HEK293T (cell line): ENCODE measurements at regions not wholly inside any gene's neighbourhood (a gene's known extent, or its start where the extent isn't known, plus 50 kb on each side); places are given as distances from the start of the nearest gene placed in this dataset.

ENCODE experiments used
- CTCF ChIA-PET: fragments of 350-600 bp; formaldehyde crosslinking; extraction: SDS; loops from one replicate; lab custom pipeline; 2021; ENCODE audit warnings: antibody characterized with exemption, inconsistent platforms; lab: Yijun Ruan, JAX
- POLR2A ChIA-PET: fragments of 350-600 bp; formaldehyde crosslinking; extraction: SDS; loops from one replicate; lab custom pipeline; 2020; ENCODE audit warnings: antibody characterized with exemption, inconsistent platforms; lab: Yijun Ruan, JAX
- DNase-seq: peaks from one replicate; pipeline ENCODE4 v3.0.0; 2012; ENCODE audit warnings: mixed read lengths; ENCODE audit errors: extremely low spot score
- ARNT ChIP-seq: fragments of 450-650 bp; IDR thresholded peaks from 2 replicates; pipeline ENCODE4 v1.6.1; 2017; ENCODE audit warnings: mild to moderate bottlenecking
- CTBP1 ChIP-seq: fragments of 450-650 bp; IDR thresholded peaks from 2 replicates; pipeline ENCODE4 v1.6.1; 2016; ENCODE audit warnings: borderline replicate concordance
- FOXA1 ChIP-seq: fragments of 450-650 bp; IDR thresholded peaks from 2 replicates; pipeline ENCODE4 v1.6.1; 2016; ENCODE audit warnings: mild to moderate bottlenecking
- FOXK2 ChIP-seq: fragments of 450-650 bp; IDR thresholded peaks from 2 replicates; pipeline ENCODE4 v1.6.1; 2016; ENCODE audit warnings: mild to moderate bottlenecking
- FOXM1 ChIP-seq: fragments of 450-650 bp; IDR thresholded peaks from 2 replicates; pipeline ENCODE4 v1.6.1; 2017; ENCODE audit warnings: mild to moderate bottlenecking, borderline replicate concordance
- HDGF ChIP-seq: fragments of 450-650 bp; IDR thresholded peaks from 2 replicates; pipeline ENCODE4 v1.6.1; 2017; ENCODE audit warnings: antibody characterized with exemption, borderline replicate concordance
- L3MBTL2 ChIP-seq: fragments of 450-650 bp; conservative IDR thresholded peaks from 2 replicates; pipeline ENCODE4 v1.6.1; 2016; ENCODE audit warnings: mild to moderate bottlenecking
- LEF1 ChIP-seq: fragments of 450-650 bp; IDR thresholded peaks from 2 replicates; pipeline ENCODE4 v1.6.1; 2017; ENCODE audit warnings: mild to moderate bottlenecking, borderline replicate concordance
- NFRKB ChIP-seq: fragments of 450-650 bp; IDR thresholded peaks from 2 replicates; pipeline ENCODE4 v1.6.1; 2016; ENCODE audit warnings: mild to moderate bottlenecking, moderate library complexity
- SP1 ChIP-seq: fragments of 450-650 bp; IDR thresholded peaks from 2 replicates; pipeline ENCODE4 v1.6.1; 2017
- SUZ12 ChIP-seq: fragments of 450-650 bp; IDR thresholded peaks from 2 replicates; pipeline ENCODE4 v1.6.1; 2016; ENCODE audit warnings: mild to moderate bottlenecking
- TARDBP ChIP-seq: fragments of 450-650 bp; IDR thresholded peaks from 2 replicates; pipeline ENCODE4 v1.6.1; 2016
- ZNF384 ChIP-seq: fragments of 450-650 bp; IDR thresholded peaks from 2 replicates; pipeline ENCODE4 v1.6.1; 2016
- TF ChIP-seq, protein P1 (sequence below): fragments of 450-650 bp; IDR thresholded peaks from 2 replicates; pipeline ENCODE4 v1.6.1; 2016

DNA sequence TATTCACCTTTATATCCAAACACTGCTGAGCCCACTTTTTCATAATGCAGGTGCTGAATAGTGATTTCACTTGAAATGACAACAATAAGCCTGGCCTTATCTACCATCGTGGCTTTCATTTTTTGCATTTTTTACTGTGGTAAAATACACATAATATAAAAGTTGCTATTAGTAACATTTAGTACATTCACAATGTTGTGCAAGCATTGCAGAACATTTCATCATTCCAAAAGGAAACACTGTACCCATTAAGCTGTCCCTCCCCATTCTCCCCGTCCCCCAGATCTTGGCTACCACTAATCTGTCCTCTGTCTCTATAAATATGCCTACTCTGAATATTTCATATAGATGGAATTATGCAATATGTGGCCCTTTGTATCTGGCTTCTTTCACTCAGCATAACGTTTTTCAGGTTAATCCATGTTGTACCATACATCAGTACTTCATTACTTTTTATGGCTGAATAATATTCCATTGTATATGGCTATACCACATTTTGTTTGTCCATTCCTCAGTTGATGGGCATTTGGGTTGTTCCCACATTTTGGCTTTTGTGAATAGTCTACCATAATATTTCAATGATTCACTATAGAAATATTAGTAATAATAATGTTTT is 68.5 kb upstream of the ARID5B start:
- TF ChIP-seq FOXK2: no peak
- no peak for TF ChIP-seq HDGF
- no peak for TF ChIP-seq SUZ12
- no peak for TF ChIP-seq LEF1
- no peak for TF ChIP-seq ZNF384
- no peak for TF ChIP-seq ARNT
- TF ChIP-seq L3MBTL2: no peak
- ChIA-PET POLR2A (no interaction called here), CTCF (no interaction called here)
- no peak for DNase-seq

DNA sequence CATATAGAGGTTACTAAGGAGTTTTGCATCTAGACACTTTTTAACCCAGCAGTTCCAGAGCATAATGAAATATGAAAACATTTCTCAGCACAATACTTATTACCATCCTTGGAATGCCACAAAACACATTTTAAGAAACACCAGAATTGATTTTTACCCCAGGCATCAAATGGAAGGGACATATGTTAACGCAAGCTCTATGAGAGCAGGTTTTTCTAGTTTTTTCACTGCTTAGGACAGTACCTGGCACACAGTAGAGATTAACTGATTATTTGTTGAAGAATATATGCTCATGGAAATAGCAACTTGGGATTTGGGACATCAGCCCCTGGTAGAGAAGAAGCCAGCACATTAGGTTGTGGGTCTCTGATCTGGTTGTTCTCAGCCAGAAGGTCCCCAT is 67.0 kb upstream of the ARID5B start:
- ChIA-PET POLR2A (interaction anchor here (1.3 kb wide), 1 partner anchor 83 kb away, joined by 3 read pairs; no protein-coding TSS in a partner anchor), CTCF (interaction anchor here (0.7 to 1.6 kb wide), 4 partner anchors 11 to 83 kb away, joined by 3 to 10 read pairs (median 4); no protein-coding TSS in a partner anchor)
- DNase-seq: no peak
- TF ChIP-seq NFRKB (no peak), HDGF (no peak), CTBP1 (no peak), L3MBTL2 (no peak), FOXA1 (no peak), LEF1 (no peak), FOXM1 (no peak), ARNT (no peak), SUZ12 (no peak), FOXK2 (no peak), TARDBP (no peak)

DNA sequence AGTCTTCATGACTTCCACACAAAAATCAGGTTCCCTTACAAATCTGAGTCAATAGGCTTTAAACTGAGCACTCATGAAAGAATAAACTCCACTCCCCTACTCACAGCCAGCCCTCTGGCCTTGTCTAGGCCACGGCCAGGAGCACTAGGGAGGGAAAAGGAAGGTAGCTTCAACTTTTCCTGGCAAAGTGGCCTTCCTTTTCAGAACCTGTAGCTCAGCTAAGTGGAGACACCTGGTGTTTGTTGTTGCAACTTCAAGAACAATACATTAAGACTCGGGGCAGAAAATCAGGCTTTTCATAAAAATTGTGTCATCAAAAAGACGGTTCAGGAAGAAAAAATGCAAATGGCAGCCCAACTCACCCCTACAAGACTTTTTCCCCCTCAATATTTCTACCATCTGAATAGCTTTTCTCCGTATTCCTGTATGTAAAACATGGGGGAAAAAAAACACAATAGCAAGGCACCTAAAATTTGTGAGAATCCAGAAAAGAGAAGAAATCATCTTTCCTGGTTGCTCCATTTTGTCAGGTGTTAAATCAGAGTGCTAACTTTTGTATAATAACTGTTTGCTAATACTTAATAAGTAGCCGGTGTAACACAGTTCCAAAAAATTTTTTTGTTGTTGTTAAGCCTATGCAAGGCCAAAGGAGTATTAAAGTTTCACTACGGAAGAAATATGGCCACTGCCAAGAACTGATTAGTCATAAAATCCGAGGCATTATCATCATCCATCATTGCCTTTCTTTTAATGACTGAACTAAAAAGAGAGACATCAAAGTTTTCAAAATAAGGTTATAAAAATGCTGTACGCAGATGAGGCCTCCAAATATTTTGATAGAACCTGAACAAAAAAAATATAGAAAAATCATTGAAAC is 66.2 kb upstream of the ARID5B start:
- POLR2A ChIA-PET: interaction anchor here (1.3 kb wide), 1 partner anchor 84 kb away, joined by 3 read pairs; no protein-coding TSS in a partner anchor
- peak; percentile 55 for DNase-seq
- CTCF ChIA-PET: interaction anchor here (0.5 to 1.6 kb wide), 7 partner anchors 8 to 564 kb away, joined by 3 to 10 read pairs (median 4); no protein-coding TSS in a partner anchor

DNA sequence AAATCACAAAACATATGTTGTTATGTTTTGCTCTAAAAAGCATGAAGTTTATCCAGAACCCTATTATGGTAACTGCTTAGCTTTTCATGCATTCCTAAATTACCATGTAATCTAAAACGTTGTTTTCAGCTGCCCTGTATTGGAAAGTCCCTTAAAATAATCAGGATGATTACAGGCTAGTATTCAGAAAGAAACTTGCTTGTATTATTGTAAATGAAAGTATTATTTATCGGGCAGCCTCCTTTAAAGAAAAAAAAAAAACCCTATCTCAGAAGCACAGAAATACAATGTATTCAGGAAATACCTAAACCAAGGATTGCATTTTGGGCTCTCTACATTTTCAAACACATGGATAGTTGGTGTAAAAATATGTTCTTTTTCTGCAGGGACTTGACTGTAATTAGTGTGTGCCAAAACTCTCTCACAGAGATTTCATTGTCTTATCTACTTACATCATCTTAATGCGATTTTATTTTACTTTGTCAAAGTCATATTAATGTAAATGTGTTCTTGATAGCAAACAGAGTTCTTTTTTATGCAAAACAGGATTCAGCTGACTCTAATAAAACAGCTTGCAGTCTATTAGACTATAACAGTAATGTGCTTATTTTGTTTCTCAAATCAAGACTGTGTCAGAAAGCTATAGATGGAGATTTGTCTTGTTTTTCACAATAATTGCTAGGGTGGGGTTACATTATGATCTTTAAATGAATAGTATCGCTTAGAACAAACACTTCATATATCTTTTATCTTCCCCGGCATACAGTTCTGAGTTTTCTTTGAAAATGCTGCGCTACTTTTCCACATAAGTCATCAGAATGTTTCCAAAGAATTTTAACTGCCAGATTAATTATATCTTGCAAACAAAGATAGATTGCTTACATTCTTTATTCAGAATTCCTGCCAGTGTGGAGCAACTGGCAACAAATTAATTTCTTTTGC is 65.3 kb upstream of the ARID5B start:
- POLR2A ChIA-PET: no interaction called here
- TF ChIP-seq, protein P1, sequence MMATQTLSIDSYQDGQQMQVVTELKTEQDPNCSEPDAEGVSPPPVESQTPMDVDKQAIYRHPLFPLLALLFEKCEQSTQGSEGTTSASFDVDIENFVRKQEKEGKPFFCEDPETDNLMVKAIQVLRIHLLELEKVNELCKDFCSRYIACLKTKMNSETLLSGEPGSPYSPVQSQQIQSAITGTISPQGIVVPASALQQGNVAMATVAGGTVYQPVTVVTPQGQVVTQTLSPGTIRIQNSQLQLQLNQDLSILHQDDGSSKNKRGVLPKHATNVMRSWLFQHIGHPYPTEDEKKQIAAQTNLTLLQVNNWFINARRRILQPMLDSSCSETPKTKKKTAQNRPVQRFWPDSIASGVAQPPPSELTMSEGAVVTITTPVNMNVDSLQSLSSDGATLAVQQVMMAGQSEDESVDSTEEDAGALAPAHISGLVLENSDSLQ: peak; percentile 29
- TF ChIP-seq LEF1 (no peak), FOXA1 (no peak), CTBP1 (no peak), ZNF384 (no peak), L3MBTL2 (no peak), FOXM1 (no peak)
- CTCF ChIA-PET: interaction anchor here (0.5 to 0.7 kb wide), 3 partner anchors 9 to 564 kb away, joined by 3 to 6 read pairs (median 3); no protein-coding TSS in a partner anchor
- DNase-seq: no peak

More for the DNA sequence above, 66.2 kb upstream of the ARID5B start:
- TF ChIP-seq NFRKB: no peak
- no peak for TF ChIP-seq ARNT
- TF ChIP-seq SP1: no peak
- no peak for TF ChIP-seq FOXA1
- no peak for TF ChIP-seq TARDBP
- TF ChIP-seq LEF1: no peak
- 0 out of 2 replicates have a peak, but pooled peaks have one; percentile 41 for TF ChIP-seq CTBP1
- TF ChIP-seq, protein P1: peak; percentile 89

DNA sequence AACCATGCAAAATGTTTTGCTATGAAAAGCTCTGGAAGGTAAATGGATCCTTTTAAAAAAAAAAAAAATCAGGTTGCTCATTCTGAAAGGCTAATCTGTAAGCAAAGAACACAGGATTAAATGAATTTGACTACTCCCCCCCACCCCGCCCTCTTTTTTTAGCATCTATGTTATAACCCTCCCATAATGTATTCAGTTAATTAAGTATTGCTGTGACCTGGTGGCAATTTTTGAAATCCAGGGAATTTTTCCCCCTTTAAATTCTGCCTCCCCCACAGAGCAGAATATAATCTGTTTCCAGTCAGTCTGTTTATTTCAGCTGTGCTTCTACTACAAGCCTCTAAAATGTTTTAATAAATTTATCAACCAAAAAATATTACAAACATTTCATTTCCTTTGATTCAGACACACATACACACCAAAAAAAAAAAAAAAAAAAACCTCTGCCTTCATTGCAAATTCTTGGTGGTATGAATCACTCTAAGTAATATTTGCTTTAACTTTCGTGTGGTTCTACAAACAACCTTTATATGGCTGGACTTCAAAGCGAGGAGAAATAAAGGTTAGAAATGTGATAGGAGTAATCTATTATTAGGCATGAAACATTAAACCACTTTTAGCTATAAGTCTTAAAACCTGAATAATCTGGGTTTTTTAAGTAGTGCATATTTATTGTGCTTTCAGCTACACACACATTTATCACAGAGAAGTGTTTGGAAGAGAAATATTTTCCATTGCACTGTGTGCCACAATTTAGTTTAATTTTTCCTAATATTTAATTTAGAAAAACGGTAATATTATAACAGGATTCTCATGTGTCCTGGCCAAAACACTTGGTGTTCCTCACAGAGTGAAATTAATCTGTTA is 64.4 kb upstream of the ARID5B start:
- TF ChIP-seq FOXA1 (no peak), ZNF384 (peak; percentile 96), CTBP1 (peak; percentile 50; the same call in 1 of the 2 replicates), NFRKB (no peak)
- ChIA-PET POLR2A (no interaction called here), CTCF (no interaction called here)
- DNase-seq: no peak

DNA sequence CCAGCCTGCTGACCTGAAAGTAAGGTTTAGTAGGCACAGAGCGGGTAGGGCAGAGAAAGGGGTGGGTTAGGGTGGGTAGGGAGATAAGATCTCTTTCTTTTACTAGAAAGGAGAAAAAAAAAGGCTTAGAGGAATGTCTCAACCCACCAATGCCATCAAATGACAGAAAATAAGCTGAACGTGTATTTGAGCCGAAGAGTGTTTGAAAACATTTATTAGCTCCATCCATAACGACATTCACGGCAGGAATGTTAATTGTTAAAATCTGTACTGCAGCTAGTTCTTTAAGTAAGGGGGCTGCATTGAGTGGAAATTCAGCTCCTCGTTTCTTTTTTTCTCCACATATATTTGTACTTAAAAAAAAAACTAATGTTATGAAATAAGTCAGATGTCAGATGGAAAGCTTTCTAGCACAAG is 63.7 kb upstream of the ARID5B start:
- DNase-seq: no peak
- TF ChIP-seq L3MBTL2 (no peak), ZNF384 (peak; percentile 31; the same call in 1 of the 2 replicates), FOXA1 (no peak), SP1 (no peak), FOXM1 (no peak), FOXK2 (no peak)
- ChIA-PET CTCF (interaction anchor here (0.7 kb wide), 1 partner anchor 13 kb away, joined by 6 read pairs; no protein-coding TSS in a partner anchor), POLR2A (no interaction called here)
